OCI-LY3 (cell line): ENCODE measurements at regions not wholly inside any gene's neighbourhood (a gene's known extent, or its start where the extent isn't known, plus 50 kb on each side); places are given as distances from the start of the nearest gene placed in this dataset.

ENCODE experiments used
- H2AFZ ChIP-seq: fragments of 200-600, 300-600 bp; shearing (Covaris generic); 2 replicates; pipeline ENCODE4 v1.6.0; 2014; ENCODE audit warnings: antibody characterized with exemption, low read depth, low read length
- H3K27ac ChIP-seq: fragments of 200-600, 300-600 bp; sonication (generic); 2 replicates; pipeline ENCODE4 v1.5.1; 2014; ENCODE audit warnings: mild to moderate bottlenecking, low read length, moderate library complexity, mixed read lengths
- H3K27me3 ChIP-seq: fragments of 200-600, 300-600 bp; sonication (generic); 2 replicates; pipeline ENCODE4 v1.6.1; 2014; ENCODE audit warnings: low read depth, low read length, mixed read lengths
- H3K36me3 ChIP-seq: fragments of 200-600, 300-600 bp; sonication (generic); replicated peaks from 2 replicates; pipeline ENCODE3; 2014; ENCODE audit warnings: low read depth, low read length, mixed read lengths
- H3K4me1 ChIP-seq: fragments of 300-600, 200-600 bp; sonication (generic); 2 replicates; pipeline ENCODE4 v1.6.1; 2014; ENCODE audit warnings: low read length, mixed read lengths
- H3K4me2 ChIP-seq: fragments of 200-600, 300-600 bp; sonication (generic); 2 replicates; pipeline ENCODE4 v1.6.1; 2014; ENCODE audit warnings: low read length, mixed read lengths
- H3K4me3 ChIP-seq: fragments of 300-600, 200-600 bp; sonication (generic); 2 replicates; pipeline ENCODE4 v1.5.1; 2014; ENCODE audit warnings: antibody characterized with exemption, mild to moderate bottlenecking, low read length, moderate library complexity
- H3K79me2 ChIP-seq: fragments of 300-600, 200-600 bp; shearing (Covaris generic); 2 replicates; pipeline ENCODE4 v1.6.1; 2014; ENCODE audit warnings: mild to moderate bottlenecking, low read length, mixed read lengths
- H3K9ac ChIP-seq: fragments of 300-600, 200-600 bp; shearing (Covaris generic); 2 replicates; pipeline ENCODE4 v1.6.0; 2014; ENCODE audit warnings: mild to moderate bottlenecking, low read length, moderate library complexity
- H3K9me3 ChIP-seq: fragments of 200-600, 300-600 bp; shearing (Covaris generic); 2 replicates; pipeline ENCODE4 v1.6.1; 2014; ENCODE audit warnings: low read length, mixed read lengths; ENCODE audit not compliant: insufficient read depth
- H4K20me1 ChIP-seq: fragments of 200-600, 300-600 bp; sonication (generic); 2 replicates; pipeline ENCODE4 v1.6.1; 2016; ENCODE audit warnings: low read length, mixed read lengths; ENCODE audit not compliant: insufficient read depth
- CTCF ChIP-seq: fragments of 200-600, 300-600 bp; sonication (generic); IDR thresholded peaks from 2 replicates; pipeline ENCODE4 v1.5.1; 2014; ENCODE audit warnings: antibody characterized with exemption, low read length, low read depth
- EZH2phosphoT487 ChIP-seq: fragments of 200-600 bp; shearing (Covaris generic); IDR thresholded peaks from 2 replicates; pipeline ENCODE4 v1.6.1; 2018; ENCODE audit warnings: antibody characterized with exemption, mixed run types, low read depth

- no peak overlapping the region for H3K4me3 ChIP-seq
- peaks cover 20% of the 10 kb centered on the region for H3K4me1 ChIP-seq
- H3K27ac ChIP-seq: no peak overlapping the region
These were observed 78.4 kb upstream of the FUT8 start for GRCh38 chr14:65333943-65334687.

GRCh38 chr14:65334765-65335410 is 77.6 kb upstream of the FUT8 start:
- no peak overlapping the region for H3K4me3 ChIP-seq
- H3K36me3 ChIP-seq: no peaks in the 10 kb centered on the region
- H3K27ac ChIP-seq: no peak overlapping the region
- H3K4me1 ChIP-seq: peaks cover 19% of the 10 kb centered on the region
- H3K27me3 ChIP-seq: peaks cover 41% of the 10 kb centered on the region
- no peak overlapping the region for H3K4me2 ChIP-seq
- H3K79me2 ChIP-seq: no peaks in the 10 kb centered on the region
- TF ChIP-seq CTCF: no peak
- no peak for TF ChIP-seq EZH2phosphoT487
- no peaks in the 10 kb centered on the region for H3K9me3 ChIP-seq
- H2AFZ ChIP-seq: no peak overlapping the region
- H4K20me1 ChIP-seq: no peaks in the 10 kb centered on the region
- H3K9ac ChIP-seq: no peak overlapping the region

More at GRCh38 chr14:65333943-65334687, 78.4 kb upstream of the FUT8 start:
- H3K27me3 ChIP-seq: peaks cover 49% of the 10 kb centered on the region
- H3K4me2 ChIP-seq: no peak overlapping the region
- H3K9me3 ChIP-seq: no peaks in the 10 kb centered on the region
- no peaks in the 10 kb centered on the region for H3K79me2 ChIP-seq
- no peaks in the 10 kb centered on the region for H3K36me3 ChIP-seq
- no peak for TF ChIP-seq EZH2phosphoT487
- TF ChIP-seq CTCF: no peak
- H2AFZ ChIP-seq: no peak overlapping the region
- H3K9ac ChIP-seq: no peak overlapping the region
- H4K20me1 ChIP-seq: no peaks in the 10 kb centered on the region

- Histone ChIP-seq H3K79me2 (no peaks in the 10 kb centered on the region), H3K9me3 (no peaks in the 10 kb centered on the region), H4K20me1 (no peaks in the 10 kb centered on the region), H3K4me2 (no peak overlapping the region), H3K27me3 (peaks cover 38% of the 10 kb centered on the region), H3K27ac (no peak overlapping the region), H3K9ac (no peak overlapping the region), H3K4me3 (no peak overlapping the region), H2AFZ (no peak overlapping the region), H3K36me3 (no peaks in the 10 kb centered on the region), H3K4me1 (peaks cover 17% of the 10 kb centered on the region)
- TF ChIP-seq CTCF (no peak), EZH2phosphoT487 (no peak)
These were observed 77.1 kb upstream of the FUT8 start for GRCh38 chr14:65335411-65335947.

DNA sequence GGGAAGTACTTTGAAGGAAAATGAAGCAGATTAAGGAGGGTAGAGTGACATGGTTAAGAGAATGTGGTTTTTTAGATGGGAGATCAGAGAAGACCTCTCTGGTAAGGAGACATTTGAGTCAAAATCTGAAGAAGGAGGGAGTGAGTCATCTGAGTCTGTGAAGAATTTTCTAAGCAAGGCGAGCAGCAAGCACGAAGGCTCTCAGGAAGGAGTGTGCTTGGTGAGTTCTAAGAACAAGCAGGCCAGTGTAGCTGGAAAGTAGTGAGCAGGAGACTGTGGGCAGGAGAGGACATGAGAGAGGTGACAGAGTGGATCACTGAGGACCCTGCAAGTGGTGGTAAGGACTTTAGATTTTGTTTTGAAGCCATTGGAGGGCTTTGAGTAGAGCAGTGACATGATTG is 76.3 kb upstream of the FUT8 start:
- Histone ChIP-seq H3K4me2 (no peak overlapping the region), H2AFZ (no peak overlapping the region)

More for the DNA sequence above, 76.3 kb upstream of the FUT8 start:
- Histone ChIP-seq H3K4me1 (peaks cover 17% of the 10 kb centered on the region), H3K9me3 (no peaks in the 10 kb centered on the region), H3K79me2 (no peaks in the 10 kb centered on the region), H3K4me3 (no peak overlapping the region), H3K27me3 (peaks cover 38% of the 10 kb centered on the region), H3K9ac (no peak overlapping the region), H3K27ac (no peak overlapping the region), H3K36me3 (no peaks in the 10 kb centered on the region), H4K20me1 (no peaks in the 10 kb centered on the region)
- TF ChIP-seq CTCF (no peak), EZH2phosphoT487 (no peak)
